ENCODE measurements at regions not wholly inside any gene's neighbourhood (a gene's known extent, or its start where the extent isn't known, plus 50 kb on each side); places are given as distances from the start of the nearest gene placed in this dataset.

- FAIRE-seq (no peak), DNase-seq (ENCODE audit: insufficient read length, low spot score) (no peak)
These were observed 97.8 kb downstream of the AQP9 start for GRCh38 chr15:58235961-58236360.

GRCh38 chr15:58240191-58240932, 102.2 kb downstream of the AQP9 start:
- no peak for DNase-seq (ENCODE audit: insufficient read length, low spot score)
- no peak for FAIRE-seq
- TF ChIP-seq CTCF (IDR thresholded peaks at IDR 0.05; ENCODE audit: insufficient read depth, missing control alignments): no peak

More at GRCh38 chr15:58235961-58236360, 97.8 kb downstream of the AQP9 start:
- TF ChIP-seq CTCF (IDR thresholded peaks at IDR 0.05; ENCODE audit: insufficient read depth, missing control alignments): no peak

DNA sequence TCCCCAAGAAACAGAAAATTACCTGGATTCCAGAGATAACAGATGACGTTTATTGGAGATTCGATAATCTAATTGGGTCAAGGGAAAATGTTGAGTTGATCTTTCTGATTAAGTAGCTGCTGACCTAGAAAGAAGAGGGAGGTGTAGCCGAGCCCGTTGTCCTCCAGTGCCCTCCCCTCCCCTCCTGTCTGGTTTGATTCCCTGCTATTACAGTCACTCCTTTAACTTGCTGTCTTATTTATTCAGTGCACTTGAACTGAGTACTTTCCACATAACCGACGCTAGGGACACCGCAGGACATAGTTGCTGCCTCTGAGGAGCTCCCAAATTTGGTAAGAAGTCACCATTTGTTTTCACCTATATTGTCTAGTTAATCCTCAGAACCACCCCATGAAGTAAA, 103.7 kb downstream of the AQP9 start:
- DNase-seq (ENCODE audit: insufficient read length, low spot score) (no peak), FAIRE-seq (no peak)
- no peak for TF ChIP-seq CTCF (IDR thresholded peaks at IDR 0.05; ENCODE audit: insufficient read depth, missing control alignments)

DNA sequence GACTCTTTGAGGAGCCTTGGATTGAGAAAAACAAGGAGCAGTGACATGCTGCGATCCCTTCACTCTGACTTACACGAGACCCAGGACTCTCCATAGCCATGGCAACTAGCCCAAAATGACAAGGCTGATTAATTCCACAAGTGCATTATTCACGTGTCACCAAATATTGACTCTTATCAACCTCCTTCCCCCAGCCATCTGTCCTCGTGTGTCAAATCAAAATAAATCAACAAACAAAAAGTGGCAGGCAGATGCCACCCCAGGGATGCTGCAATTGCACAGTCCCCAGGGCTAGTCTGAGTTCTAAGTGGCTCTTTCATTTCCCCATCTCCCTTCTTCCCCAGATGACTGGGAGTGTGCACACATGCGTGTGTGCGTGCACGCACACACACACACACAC, 104.9 kb downstream of the AQP9 start:
- FAIRE-seq: no peak
- no peak for DNase-seq (ENCODE audit: insufficient read length, low spot score)

DNA sequence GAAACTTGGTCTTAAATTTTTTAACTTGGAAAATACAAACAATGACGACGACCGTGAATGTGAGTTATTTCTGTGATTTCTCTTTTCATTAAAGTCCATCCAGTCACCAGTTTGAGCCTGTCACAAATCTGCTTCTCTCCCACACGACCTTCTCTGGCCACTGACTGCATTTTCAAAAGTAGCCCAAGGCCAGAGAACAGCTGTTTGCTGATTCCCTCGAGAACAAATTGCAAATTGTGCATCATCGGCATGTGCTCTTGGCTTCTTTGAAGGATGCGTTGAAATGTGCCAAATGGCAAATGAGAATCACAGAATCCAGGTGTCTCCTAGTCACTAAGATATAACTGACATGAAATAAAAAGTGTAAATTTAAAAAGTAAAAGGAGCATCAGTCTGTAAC, 106.4 kb downstream of the AQP9 start:
- FAIRE-seq: no peak
- DNase-seq (ENCODE audit: insufficient read length, low spot score): no peak
- TF ChIP-seq CTCF (IDR thresholded peaks at IDR 0.05; ENCODE audit: insufficient read depth, missing control alignments): no peak

More for the DNA sequence above, 104.9 kb downstream of the AQP9 start:
- no peak for TF ChIP-seq CTCF (IDR thresholded peaks at IDR 0.05; ENCODE audit: insufficient read depth, missing control alignments)

- no peak for TF ChIP-seq CTCF (IDR thresholded peaks at IDR 0.05; ENCODE audit: insufficient read depth, missing control alignments)
- no peak for DNase-seq (ENCODE audit: insufficient read length, low spot score)
- FAIRE-seq: no peak
These were observed 107.9 kb downstream of the AQP9 start for GRCh38 chr15:58246041-58246440.

Measured in D721Med (cell line).